ENCODE measurements at regions not wholly inside any gene's neighbourhood (a gene's known extent, or its start where the extent isn't known, plus 50 kb on each side); places are given as distances from the start of the nearest gene placed in this dataset.

DNA sequence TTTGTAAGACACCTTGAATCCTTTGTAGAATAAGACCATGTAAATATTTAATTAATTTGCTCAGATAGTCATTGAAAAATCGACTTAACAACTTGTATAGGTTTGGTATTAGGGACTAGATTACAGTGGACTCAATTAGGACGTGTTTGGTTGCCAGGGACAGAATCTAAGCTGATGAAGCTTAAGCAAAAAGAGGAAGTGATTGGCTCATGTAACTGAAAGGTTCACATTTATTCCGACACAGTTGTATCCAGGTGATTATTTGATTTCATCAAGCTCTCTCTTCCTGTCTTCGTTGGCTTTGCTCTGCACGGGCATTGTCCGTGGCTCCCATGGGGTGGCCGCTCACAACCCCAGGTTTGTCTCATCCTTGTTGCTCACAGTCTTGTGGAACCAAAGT is 146.4 kb downstream of the C11orf91 start:
- H3K4me3 ChIP-seq (ENCODE audit: low read length in 2 of 2): no peak overlapping the region
- intact Hi-C loops (cut with DNase I): no loop called here
- no peak overlapping the region for H3K27ac ChIP-seq (ENCODE audit: low read depth in 1 of 2, low read length in 2 of 2)
- no peak for ATAC-seq (ENCODE audit: low FRiP score)
- no peaks in the 10 kb centered on the region for H3K4me1 ChIP-seq (ENCODE audit: control insufficient read depth in 1 of 2, insufficient read depth in 2 of 2, low read length in 2 of 2)
- no peaks in the 10 kb centered on the region for H3K27me3 ChIP-seq (ENCODE audit: control insufficient read depth in 1 of 2, insufficient read depth in 2 of 2, low read length in 1 of 2)
- H3K36me3 ChIP-seq (ENCODE audit: control insufficient read depth in 1 of 2, insufficient read depth in 2 of 2, low read length in 1 of 2): no peaks in the 10 kb centered on the region
- DNase-seq: no peak
- no peaks in the 10 kb centered on the region for H3K9me3 ChIP-seq (ENCODE audit: control insufficient read depth, low read length)
- WGBS, 2 donors: 93% methylated on average over 7 of the region's 7 CpGs

DNA sequence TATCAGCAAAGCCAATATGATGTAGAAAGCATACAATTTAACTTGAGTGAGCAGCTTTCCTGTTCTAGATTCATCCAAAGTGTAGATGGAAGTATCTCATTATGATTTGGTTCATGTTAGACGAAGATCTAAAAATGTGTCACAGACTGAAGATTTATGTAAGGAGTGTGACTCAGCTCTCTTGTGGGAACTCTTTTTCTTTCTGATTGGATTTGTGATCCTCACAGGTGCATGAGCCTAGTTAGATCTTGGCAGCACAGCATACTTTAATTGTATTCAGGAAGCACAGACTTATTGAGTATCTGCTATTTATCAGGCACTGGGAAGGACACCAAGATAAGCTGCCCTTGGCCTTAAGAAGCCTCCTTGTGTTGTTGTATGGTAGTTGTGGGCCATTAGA is 147.1 kb downstream of the C11orf91 start:
- ATAC-seq (ENCODE audit: low FRiP score): no peak
- no peak overlapping the region for H3K27ac ChIP-seq (ENCODE audit: low read depth in 1 of 2, low read length in 2 of 2)
- WGBS, 2 donors: 72 to 80% methylated on average over 1 of the region's 1 CpG
- H3K4me1 ChIP-seq (ENCODE audit: control insufficient read depth in 1 of 2, insufficient read depth in 2 of 2, low read length in 2 of 2): no peaks in the 10 kb centered on the region
- no peaks in the 10 kb centered on the region for H3K9me3 ChIP-seq (ENCODE audit: control insufficient read depth, low read length)
- H3K4me3 ChIP-seq (ENCODE audit: low read length in 2 of 2): no peak overlapping the region
- H3K27me3 ChIP-seq (ENCODE audit: control insufficient read depth in 1 of 2, insufficient read depth in 2 of 2, low read length in 1 of 2): no peaks in the 10 kb centered on the region
- no peaks in the 10 kb centered on the region for H3K36me3 ChIP-seq (ENCODE audit: control insufficient read depth in 1 of 2, insufficient read depth in 2 of 2, low read length in 1 of 2)
- DNase-seq: no peak
- intact Hi-C loops (cut with DNase I): no loop called here

DNA sequence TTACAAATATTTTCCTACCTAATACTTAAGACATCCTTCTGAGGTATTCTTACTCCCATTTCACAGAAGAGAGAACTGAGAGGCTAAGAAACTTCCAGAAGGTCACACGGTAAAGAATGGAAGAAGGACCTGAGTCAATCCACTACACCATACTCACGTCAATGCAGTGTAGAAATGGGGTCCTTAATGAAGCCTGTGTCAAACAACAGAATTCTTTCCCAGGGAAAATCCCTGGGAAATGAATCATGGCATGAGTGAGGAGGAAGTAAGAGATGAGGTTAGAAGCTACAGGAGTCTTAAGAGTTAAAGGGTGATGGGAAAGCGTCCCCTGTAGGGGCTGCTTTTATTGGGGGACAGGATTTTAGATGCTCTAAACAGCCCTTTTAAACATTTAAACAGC is 147.9 kb downstream of the C11orf91 start:
- Histone ChIP-seq H3K4me3 (ENCODE audit: low read length in 2 of 2) (no peak overlapping the region), H3K36me3 (ENCODE audit: control insufficient read depth in 1 of 2, insufficient read depth in 2 of 2, low read length in 1 of 2) (no peaks in the 10 kb centered on the region), H3K27ac (ENCODE audit: low read depth in 1 of 2, low read length in 2 of 2) (no peak overlapping the region), H3K4me1 (ENCODE audit: control insufficient read depth in 1 of 2, insufficient read depth in 2 of 2, low read length in 2 of 2) (no peaks in the 10 kb centered on the region), H3K9me3 (ENCODE audit: control insufficient read depth, low read length) (no peaks in the 10 kb centered on the region), H3K27me3 (ENCODE audit: control insufficient read depth in 1 of 2, insufficient read depth in 2 of 2, low read length in 1 of 2) (no peaks in the 10 kb centered on the region)
- DNase-seq: no peak
- WGBS, 2 donors: 86 to 87% methylated on average over 3 of the region's 3 CpGs
- intact Hi-C loops (cut with DNase I): no loop called here
- ATAC-seq (ENCODE audit: low FRiP score): no peak

GRCh38 chr11:33551051-33551450 is 149.6 kb downstream of the C11orf91 start:
- Histone ChIP-seq H3K36me3 (ENCODE audit: control insufficient read depth in 1 of 2, insufficient read depth in 2 of 2, low read length in 1 of 2) (no peaks in the 10 kb centered on the region), H3K4me3 (ENCODE audit: low read length in 2 of 2) (no peak overlapping the region), H3K4me1 (ENCODE audit: control insufficient read depth in 1 of 2, insufficient read depth in 2 of 2, low read length in 2 of 2) (no peaks in the 10 kb centered on the region), H3K27ac (ENCODE audit: low read depth in 1 of 2, low read length in 2 of 2) (no peak overlapping the region), H3K9me3 (ENCODE audit: control insufficient read depth, low read length) (no peaks in the 10 kb centered on the region), H3K27me3 (ENCODE audit: control insufficient read depth in 1 of 2, insufficient read depth in 2 of 2, low read length in 1 of 2) (no peaks in the 10 kb centered on the region)
- 86 to 92% methylated on average over 3 of the region's 3 CpGs for WGBS, 2 donors
- ATAC-seq (ENCODE audit: low FRiP score) (no peak), DNase-seq (no peak)
- intact Hi-C loops (cut with DNase I): no loop called here

DNA sequence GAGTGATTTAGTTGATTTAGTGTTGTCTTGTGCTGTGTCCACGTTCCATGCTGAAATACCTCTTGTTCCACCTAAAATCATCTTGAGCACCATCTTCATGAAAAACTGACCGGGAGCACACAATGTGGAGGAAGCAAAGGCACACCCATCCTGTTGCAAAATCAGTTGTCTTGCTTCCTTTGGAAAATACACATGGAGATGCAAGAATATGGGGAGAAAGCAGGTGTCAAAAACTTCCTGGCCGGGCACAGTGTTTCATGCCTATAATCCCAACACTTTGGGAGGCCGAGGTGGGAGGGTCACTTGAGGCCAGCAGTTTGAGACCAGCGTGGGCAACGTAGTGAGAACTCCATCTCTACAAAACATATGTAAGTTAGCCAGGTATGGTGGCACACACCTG is 151.1 kb downstream of the C11orf91 start:
- H3K27me3 ChIP-seq (ENCODE audit: control insufficient read depth in 1 of 2, insufficient read depth in 2 of 2, low read length in 1 of 2): no peaks in the 10 kb centered on the region
- WGBS, 2 donors: 78 to 79% methylated on average over 6 of the region's 6 CpGs

DNA sequence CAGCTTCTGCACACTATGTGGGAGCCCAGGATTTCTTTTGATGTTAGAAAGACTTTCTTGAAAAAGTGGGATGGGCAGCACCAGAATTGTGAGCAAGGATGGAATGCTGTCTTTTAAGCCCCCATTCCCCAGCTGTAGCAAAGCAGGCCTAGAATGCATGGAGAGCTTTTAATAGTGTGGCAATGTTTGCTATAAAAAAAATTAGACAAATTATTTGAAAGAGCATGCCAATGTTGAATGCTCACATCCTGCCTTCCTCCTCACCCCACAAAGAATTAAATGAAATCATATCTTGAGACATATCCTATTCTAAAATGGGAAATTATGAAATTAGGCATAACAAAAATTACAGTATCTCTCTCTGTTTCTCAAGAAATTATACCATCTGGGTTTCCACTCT is 154.7 kb downstream of the C11orf91 start:
- H3K4me1 ChIP-seq (ENCODE audit: control insufficient read depth in 1 of 2, insufficient read depth in 2 of 2, low read length in 2 of 2): no peaks in the 10 kb centered on the region
- H3K27ac ChIP-seq (ENCODE audit: low read depth in 1 of 2, low read length in 2 of 2): no peak overlapping the region
- no peaks in the 10 kb centered on the region for H3K9me3 ChIP-seq (ENCODE audit: control insufficient read depth, low read length)
- H3K36me3 ChIP-seq (ENCODE audit: control insufficient read depth in 1 of 2, insufficient read depth in 2 of 2, low read length in 1 of 2): no peaks in the 10 kb centered on the region
- intact Hi-C loops (cut with DNase I): loop anchor here in 1 of 2 donors (10.0 kb wide), 3 partner anchors 139 to 279 kb away; no protein-coding TSS in a partner anchor
- no peak for DNase-seq
- no peaks in the 10 kb centered on the region for H3K27me3 ChIP-seq (ENCODE audit: control insufficient read depth in 1 of 2, insufficient read depth in 2 of 2, low read length in 1 of 2)
- H3K4me3 ChIP-seq (ENCODE audit: low read length in 2 of 2): no peak overlapping the region
- ATAC-seq (ENCODE audit: low FRiP score): no peak

More for the DNA sequence above, 151.1 kb downstream of the C11orf91 start:
- intact Hi-C loops (cut with DNase I): loop anchor here in 1 of 2 donors (10.0 kb wide), 3 partner anchors 135 to 275 kb away; no protein-coding TSS in a partner anchor
- no peak for ATAC-seq (ENCODE audit: low FRiP score)
- Histone ChIP-seq H3K9me3 (ENCODE audit: control insufficient read depth, low read length) (no peaks in the 10 kb centered on the region), H3K4me3 (ENCODE audit: low read length in 2 of 2) (no peak overlapping the region), H3K27ac (ENCODE audit: low read depth in 1 of 2, low read length in 2 of 2) (no peak overlapping the region), H3K36me3 (ENCODE audit: control insufficient read depth in 1 of 2, insufficient read depth in 2 of 2, low read length in 1 of 2) (no peaks in the 10 kb centered on the region), H3K4me1 (ENCODE audit: control insufficient read depth in 1 of 2, insufficient read depth in 2 of 2, low read length in 2 of 2) (no peaks in the 10 kb centered on the region)
- DNase-seq: no peak

DNA sequence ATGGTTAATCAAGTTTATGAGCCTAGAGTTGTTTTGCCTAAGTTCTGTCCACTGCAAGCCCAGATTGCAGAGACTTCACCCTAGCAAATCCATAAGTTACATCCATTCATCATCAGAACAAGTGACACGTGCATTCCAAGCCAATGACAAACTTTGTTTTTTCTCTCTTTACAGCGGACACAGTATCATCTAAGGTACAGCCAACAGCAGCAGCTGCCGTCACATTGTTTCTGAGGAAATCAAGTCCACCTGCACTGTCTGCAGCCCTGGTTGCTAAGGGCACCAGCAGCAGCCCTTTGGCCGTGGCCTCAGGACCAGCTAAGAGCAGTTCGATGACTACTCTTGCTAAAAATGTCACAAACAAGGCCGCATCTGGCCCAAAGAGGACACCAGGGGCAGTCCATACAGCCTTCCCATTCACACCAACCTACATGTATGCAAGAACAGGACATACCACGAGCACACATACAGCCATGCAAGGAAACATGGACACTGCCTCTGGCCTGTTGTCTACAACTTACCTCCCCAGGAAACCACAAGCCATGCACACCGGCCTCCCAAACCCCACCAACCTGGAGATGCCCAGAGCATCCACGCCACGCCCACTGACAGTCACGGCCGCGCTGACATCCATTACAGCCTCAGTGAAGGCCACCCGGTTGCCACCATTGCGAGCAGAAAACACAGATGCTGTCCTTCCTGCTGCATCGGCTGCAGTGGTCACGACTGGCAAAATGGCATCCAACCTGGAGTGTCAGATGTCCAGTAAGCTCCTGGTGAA is 155.8 kb downstream of the C11orf91 start:
- 94 to 96% methylated on average over 17 of the region's 17 CpGs for WGBS, 2 donors
- no peaks in the 10 kb centered on the region for H3K27me3 ChIP-seq (ENCODE audit: control insufficient read depth in 1 of 2, insufficient read depth in 2 of 2, low read length in 1 of 2)
- ATAC-seq (ENCODE audit: low FRiP score) (no peak), DNase-seq (no peak)
- intact Hi-C loops (cut with DNase I): loop anchor here (5.0 to 10.0 kb wide), 4 partner anchors 140 to 280 kb away; partner anchors contain the start of gene CD59 (in 1 of the 2)
- no peak overlapping the region for H3K27ac ChIP-seq (ENCODE audit: low read depth in 1 of 2, low read length in 2 of 2)
- H3K36me3 ChIP-seq (ENCODE audit: control insufficient read depth in 1 of 2, insufficient read depth in 2 of 2, low read length in 1 of 2): no peaks in the 10 kb centered on the region
- no peaks in the 10 kb centered on the region for H3K9me3 ChIP-seq (ENCODE audit: control insufficient read depth, low read length)
- no peak overlapping the region for H3K4me3 ChIP-seq (ENCODE audit: low read length in 2 of 2)
- no peaks in the 10 kb centered on the region for H3K4me1 ChIP-seq (ENCODE audit: control insufficient read depth in 1 of 2, insufficient read depth in 2 of 2, low read length in 2 of 2)

DNA sequence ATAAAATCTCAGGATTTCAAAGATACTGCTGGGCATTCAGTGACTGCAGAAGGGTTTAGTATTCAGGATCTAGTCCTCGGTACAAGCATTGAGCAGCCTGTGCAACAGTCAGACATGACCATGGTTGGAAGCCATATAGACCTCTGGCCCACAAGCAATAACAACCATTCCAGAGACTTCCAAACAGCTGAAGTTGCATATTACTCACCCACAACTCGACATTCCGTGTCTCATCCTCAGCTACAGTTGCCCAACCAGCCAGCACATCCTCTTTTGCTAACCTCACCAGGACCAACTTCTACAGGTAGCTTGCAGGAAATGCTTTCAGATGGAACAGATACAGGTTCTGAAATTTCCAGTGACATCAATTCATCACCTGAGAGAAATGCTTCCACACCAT is 156.8 kb downstream of the C11orf91 start:
- WGBS, 2 donors: 91 to 96% methylated on average over 3 of the region's 3 CpGs
- no peak for DNase-seq
- Histone ChIP-seq H3K27me3 (ENCODE audit: control insufficient read depth in 1 of 2, insufficient read depth in 2 of 2, low read length in 1 of 2) (no peaks in the 10 kb centered on the region), H3K9me3 (ENCODE audit: control insufficient read depth, low read length) (no peaks in the 10 kb centered on the region), H3K4me1 (ENCODE audit: control insufficient read depth in 1 of 2, insufficient read depth in 2 of 2, low read length in 2 of 2) (no peaks in the 10 kb centered on the region), H3K4me3 (ENCODE audit: low read length in 2 of 2) (no peak overlapping the region), H3K27ac (ENCODE audit: low read depth in 1 of 2, low read length in 2 of 2) (no peak overlapping the region), H3K36me3 (ENCODE audit: control insufficient read depth in 1 of 2, insufficient read depth in 2 of 2, low read length in 1 of 2) (no peaks in the 10 kb centered on the region)
- intact Hi-C loops (cut with DNase I): loop anchor here (2.0 to 10.0 kb wide), 5 partner anchors 141 to 281 kb away; partner anchors contain the start of gene CD59 (in 1 of the 2)
- ATAC-seq (ENCODE audit: low FRiP score): no peak

- Histone ChIP-seq H3K9me3 (ENCODE audit: control insufficient read depth, low read length) (no peaks in the 10 kb centered on the region), H3K4me1 (ENCODE audit: control insufficient read depth in 1 of 2, insufficient read depth in 2 of 2, low read length in 2 of 2) (no peaks in the 10 kb centered on the region), H3K4me3 (ENCODE audit: low read length in 2 of 2) (no peak overlapping the region), H3K27me3 (ENCODE audit: control insufficient read depth in 1 of 2, insufficient read depth in 2 of 2, low read length in 1 of 2) (peaks cover 0 to 3% of the 10 kb centered on the region in 2 donors), H3K27ac (ENCODE audit: low read depth in 1 of 2, low read length in 2 of 2) (no peak overlapping the region), H3K36me3 (ENCODE audit: control insufficient read depth in 1 of 2, insufficient read depth in 2 of 2, low read length in 1 of 2) (no peaks in the 10 kb centered on the region)
- ATAC-seq (ENCODE audit: low FRiP score) (no peak), DNase-seq (peak in 1 of 2 donors; percentile 60)
- intact Hi-C loops (cut with DNase I): loop anchor here (2.0 to 10.0 kb wide), 5 partner anchors 142 to 282 kb away; partner anchors contain the start of gene CD59 (in 1 of the 2)
- 64 to 73% methylated on average over 7 of the region's 7 CpGs for WGBS, 2 donors
These were observed 157.7 kb downstream of the C11orf91 start for GRCh38 chr11:33542921-33543320.
